ENCODE measurements at regions not wholly inside any gene's neighbourhood (a gene's known extent, or its start where the extent isn't known, plus 50 kb on each side); places are given as distances from the start of the nearest gene placed in this dataset.

DNA sequence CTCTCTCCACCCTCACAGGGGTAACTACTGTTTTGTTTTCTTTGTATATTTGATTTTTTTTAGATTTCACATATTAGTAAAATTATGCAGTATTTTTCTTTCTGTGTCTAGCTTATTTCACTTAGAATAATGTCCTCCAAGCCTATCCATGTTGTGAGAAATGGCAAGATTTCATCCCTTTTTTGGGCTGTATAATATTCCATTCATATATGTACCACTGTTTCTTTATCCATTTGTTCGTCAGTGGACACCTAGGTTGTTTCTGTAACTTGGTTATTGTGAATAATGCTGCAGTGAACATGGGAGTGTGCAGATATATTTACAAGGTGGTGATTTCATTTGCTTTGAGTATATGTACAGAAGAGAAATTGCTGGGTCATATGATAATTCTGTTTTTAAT lies 144.0 kb upstream of the CHD1 start:
- TF ChIP-seq, protein P1, sequence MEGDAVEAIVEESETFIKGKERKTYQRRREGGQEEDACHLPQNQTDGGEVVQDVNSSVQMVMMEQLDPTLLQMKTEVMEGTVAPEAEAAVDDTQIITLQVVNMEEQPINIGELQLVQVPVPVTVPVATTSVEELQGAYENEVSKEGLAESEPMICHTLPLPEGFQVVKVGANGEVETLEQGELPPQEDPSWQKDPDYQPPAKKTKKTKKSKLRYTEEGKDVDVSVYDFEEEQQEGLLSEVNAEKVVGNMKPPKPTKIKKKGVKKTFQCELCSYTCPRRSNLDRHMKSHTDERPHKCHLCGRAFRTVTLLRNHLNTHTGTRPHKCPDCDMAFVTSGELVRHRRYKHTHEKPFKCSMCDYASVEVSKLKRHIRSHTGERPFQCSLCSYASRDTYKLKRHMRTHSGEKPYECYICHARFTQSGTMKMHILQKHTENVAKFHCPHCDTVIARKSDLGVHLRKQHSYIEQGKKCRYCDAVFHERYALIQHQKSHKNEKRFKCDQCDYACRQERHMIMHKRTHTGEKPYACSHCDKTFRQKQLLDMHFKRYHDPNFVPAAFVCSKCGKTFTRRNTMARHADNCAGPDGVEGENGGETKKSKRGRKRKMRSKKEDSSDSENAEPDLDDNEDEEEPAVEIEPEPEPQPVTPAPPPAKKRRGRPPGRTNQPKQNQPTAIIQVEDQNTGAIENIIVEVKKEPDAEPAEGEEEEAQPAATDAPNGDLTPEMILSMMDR (IDR thresholded peaks at IDR 0.05): no peak
- Histone ChIP-seq H3K4me1 (no peaks in the 10 kb centered on the region), H3K27me3 (no peaks in the 10 kb centered on the region), H3K9me3 (no peaks in the 10 kb centered on the region), H3K27ac (no peak overlapping the region), H3K4me3 (no peak overlapping the region), H3K36me3 (no peaks in the 10 kb centered on the region)
- DNase-seq (ENCODE audit: low spot score in 2 of 2): no peak
- intact Hi-C loops (cut with DNase I): no loop called here

DNA sequence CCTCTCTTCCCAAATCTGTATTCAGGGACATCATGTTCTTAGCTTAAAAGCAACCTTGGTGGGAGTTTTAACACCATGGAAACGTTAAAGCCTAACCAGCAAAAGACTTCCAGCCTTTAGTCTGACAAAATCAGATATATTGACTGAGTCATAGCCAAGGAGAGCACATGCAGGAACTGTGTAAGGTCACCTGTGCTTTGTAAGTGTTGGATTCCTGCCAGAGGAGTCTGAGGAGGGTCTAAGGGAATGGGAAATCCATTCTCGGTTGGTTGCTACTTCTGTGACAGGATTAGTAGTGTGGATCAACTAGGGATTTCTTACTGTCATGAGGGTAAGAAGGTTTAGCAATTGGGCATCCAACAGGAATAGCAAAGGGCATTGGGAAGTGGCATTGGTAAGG lies 142.0 kb upstream of the CHD1 start:
- intact Hi-C loops (cut with DNase I): no loop called here
- no peaks in the 10 kb centered on the region for H3K36me3 ChIP-seq
- H3K4me3 ChIP-seq: no peak overlapping the region
- TF ChIP-seq, protein P1 (IDR thresholded peaks at IDR 0.05): no peak
- H3K9me3 ChIP-seq: no peaks in the 10 kb centered on the region
- H3K4me1 ChIP-seq: no peaks in the 10 kb centered on the region
- no peak for DNase-seq (ENCODE audit: low spot score in 2 of 2)
- no peak overlapping the region for H3K27ac ChIP-seq
- H3K27me3 ChIP-seq: no peaks in the 10 kb centered on the region

DNA sequence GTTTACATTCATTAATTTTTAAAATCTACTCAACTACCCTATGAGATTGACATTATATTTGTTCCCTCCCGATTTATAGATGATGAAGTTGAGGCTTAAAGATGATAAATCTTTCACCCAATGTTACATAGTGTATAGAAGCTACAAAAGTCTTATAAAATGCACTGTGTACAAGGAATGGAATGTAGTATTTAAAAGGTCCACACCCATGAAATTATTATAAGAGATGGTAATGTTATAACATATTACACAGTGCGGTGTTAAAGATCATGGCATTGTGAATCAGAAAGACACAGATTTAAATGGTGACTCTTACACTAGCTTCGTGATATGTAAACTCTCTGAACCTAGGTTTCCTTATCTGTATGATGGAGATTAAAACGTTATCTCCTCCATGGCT lies 141.6 kb upstream of the CHD1 start:
- DNase-seq (ENCODE audit: low spot score in 2 of 2): no peak
- Histone ChIP-seq H3K27ac (no peak overlapping the region), H3K27me3 (no peaks in the 10 kb centered on the region), H3K9me3 (no peaks in the 10 kb centered on the region), H3K4me3 (no peak overlapping the region), H3K4me1 (no peaks in the 10 kb centered on the region), H3K36me3 (no peaks in the 10 kb centered on the region)
- intact Hi-C loops (cut with DNase I): no loop called here
- TF ChIP-seq, protein P1 (IDR thresholded peaks at IDR 0.05): no peak

DNA sequence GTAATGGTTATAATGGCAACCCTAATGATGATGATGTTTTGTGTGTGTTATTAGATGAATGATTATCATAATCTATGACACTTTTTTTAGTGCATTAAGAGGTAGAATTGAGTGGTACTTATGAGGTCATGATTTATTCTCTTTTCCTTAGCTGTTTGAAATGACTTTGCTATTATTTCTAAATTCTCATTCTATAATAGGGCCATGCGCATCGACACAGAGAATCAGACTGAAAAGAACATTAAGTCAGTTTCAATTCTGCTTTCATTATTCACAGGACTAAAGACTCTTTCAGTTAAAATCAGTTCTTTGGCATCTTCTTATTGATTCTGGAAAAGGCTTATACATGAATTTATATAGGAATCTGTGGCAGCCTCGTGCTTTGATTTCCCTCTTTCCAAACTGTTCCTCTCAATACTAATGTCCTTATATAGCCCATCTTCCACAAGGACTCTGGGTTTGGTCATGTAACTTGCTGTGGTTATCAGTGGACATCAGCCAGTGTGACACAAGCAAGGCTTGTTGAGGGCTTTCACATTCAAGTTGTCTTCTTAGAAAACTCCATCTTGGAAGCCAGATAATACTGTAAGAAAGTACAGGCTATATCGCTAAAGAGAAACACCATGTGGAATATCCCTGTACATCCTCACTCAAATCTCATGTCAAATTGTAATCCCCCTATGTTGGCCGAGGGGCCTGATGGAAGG lies 140.3 kb upstream of the CHD1 start:
- Histone ChIP-seq H3K27me3 (no peaks in the 10 kb centered on the region), H3K4me3 (no peak overlapping the region), H3K4me1 (no peaks in the 10 kb centered on the region), H3K27ac (no peak overlapping the region), H3K9me3 (no peaks in the 10 kb centered on the region), H3K36me3 (no peaks in the 10 kb centered on the region)
- no peak for DNase-seq (ENCODE audit: low spot score in 2 of 2)
- intact Hi-C loops (cut with DNase I): loop anchor here (10.0 kb wide), 1 partner anchor 164 kb away; no protein-coding TSS in a partner anchor
- TF ChIP-seq, protein P1 (IDR thresholded peaks at IDR 0.05): no peak

DNA sequence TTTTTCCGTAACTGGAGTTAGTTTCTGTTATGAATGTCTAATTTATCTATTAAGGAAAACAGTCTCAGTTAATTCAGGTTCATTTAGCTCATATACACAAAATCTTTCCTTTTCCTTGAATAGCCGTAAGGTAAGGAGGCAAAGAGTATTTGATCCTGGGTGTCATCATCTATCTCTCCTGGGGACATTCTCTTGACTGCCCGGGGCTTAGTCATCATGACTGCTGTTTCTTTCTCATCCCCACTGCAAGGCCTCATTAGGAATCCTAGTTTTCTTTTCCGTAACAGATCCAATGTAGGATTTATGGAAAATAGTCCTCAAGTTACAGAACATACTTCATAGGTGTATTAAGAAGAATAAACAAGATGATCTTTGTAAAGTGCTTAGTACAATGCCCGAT lies 134.9 kb upstream of the CHD1 start:
- H3K4me3 ChIP-seq: no peak overlapping the region
- no peaks in the 10 kb centered on the region for H3K36me3 ChIP-seq
- intact Hi-C loops (cut with DNase I): loop anchor here (10.0 kb wide), 1 partner anchor 159 kb away; no protein-coding TSS in a partner anchor
- H3K27me3 ChIP-seq: no peaks in the 10 kb centered on the region
- no peak overlapping the region for H3K27ac ChIP-seq
- no peaks in the 10 kb centered on the region for H3K9me3 ChIP-seq
- DNase-seq (ENCODE audit: low spot score in 2 of 2): no peak
- TF ChIP-seq, protein P1 (IDR thresholded peaks at IDR 0.05): no peak
- no peaks in the 10 kb centered on the region for H3K4me1 ChIP-seq

All from ascending aorta (tissue), 2 donors.